A549 (cell line): ENCODE measurements at regions not wholly inside any gene's neighbourhood (a gene's known extent, or its start where the extent isn't known, plus 50 kb on each side); places are given as distances from the start of the nearest gene placed in this dataset.

Experiments used
- POLR2A ChIP-seq: IDR thresholded peaks from 2 replicates; pipeline ENCODE4 v1.6.1; 2012; ENCODE audit warnings: mild to moderate bottlenecking, low read length
- RCOR1 ChIP-seq: fragments of 150-350 bp; IDR thresholded peaks from 2 replicates; pipeline ENCODE4 v1.6.1; 2014; ENCODE audit warnings: antibody characterized with exemption, low read length, low read depth
- TF ChIP-seq, protein P1 (sequence below): fragments of 150-350 bp; IDR thresholded peaks from 2 replicates; pipeline ENCODE4 v1.6.1; 2014; ENCODE audit warnings: low read depth, mild to moderate bottlenecking, low read length

DNA sequence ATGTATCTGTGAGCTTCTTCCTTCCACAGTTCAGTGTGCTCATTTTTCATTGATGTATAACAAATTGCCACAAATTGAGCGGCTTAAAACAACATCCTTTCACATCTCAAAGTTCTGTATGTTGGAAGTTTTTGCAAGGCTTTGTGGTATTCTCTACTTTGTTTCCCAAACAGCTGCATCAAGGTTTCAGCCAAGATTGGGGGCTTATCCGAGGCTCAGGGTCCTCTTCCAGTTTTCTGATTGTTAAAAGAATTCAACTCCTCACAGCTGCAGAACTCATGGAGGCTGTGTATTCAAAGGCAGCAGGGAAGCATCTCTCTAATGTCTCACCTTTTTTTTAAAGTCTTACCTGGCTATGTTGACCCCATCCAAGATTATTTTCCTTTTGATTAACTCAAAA is 1369.8 kb downstream of the PCDH9 start:
- TF ChIP-seq RCOR1 (no peak), POLR2A (no peak)
- TF ChIP-seq, protein P1, sequence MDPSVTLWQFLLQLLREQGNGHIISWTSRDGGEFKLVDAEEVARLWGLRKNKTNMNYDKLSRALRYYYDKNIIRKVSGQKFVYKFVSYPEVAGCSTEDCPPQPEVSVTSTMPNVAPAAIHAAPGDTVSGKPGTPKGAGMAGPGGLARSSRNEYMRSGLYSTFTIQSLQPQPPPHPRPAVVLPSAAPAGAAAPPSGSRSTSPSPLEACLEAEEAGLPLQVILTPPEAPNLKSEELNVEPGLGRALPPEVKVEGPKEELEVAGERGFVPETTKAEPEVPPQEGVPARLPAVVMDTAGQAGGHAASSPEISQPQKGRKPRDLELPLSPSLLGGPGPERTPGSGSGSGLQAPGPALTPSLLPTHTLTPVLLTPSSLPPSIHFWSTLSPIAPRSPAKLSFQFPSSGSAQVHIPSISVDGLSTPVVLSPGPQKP, result no peak
